Panc1 (cell line): ENCODE measurements at regions not wholly inside any gene's neighbourhood (a gene's known extent, or its start where the extent isn't known, plus 50 kb on each side); places are given as distances from the start of the nearest gene placed in this dataset.

Experiments
- ATAC-seq: fragments of 200-7000 bp; cut with Tn5 transposase; 2 replicates; pipeline ENCODE4 v1.9.1; 2020; ENCODE audit warnings: mild to moderate bottlenecking, moderate library complexity
- BruUV-seq: library from RNA; stranded (reverse); fragments of 400-500 nt; replicated peaks from 2 replicates; lab custom pipeline; 2021; lab: Mats Ljungman, UMichigan
- CTCF ChIA-PET: fragments of 300-600 bp; sonication (Branson Sonifier 250); formaldehyde crosslinking; loops from one replicate; lab custom pipeline; 2022; ENCODE audit warnings: antibody characterized with exemption; lab: Charles Lee
- POLR2A ChIA-PET: fragments of 300-600 bp; sonication (Branson Sonifier 250); formaldehyde crosslinking; loops from one replicate; lab custom pipeline; 2022; ENCODE audit warnings: antibody characterized with exemption; lab: Charles Lee
- DNase-seq: peaks from one replicate; pipeline ENCODE4 v3.0.0-alpha.2; 2010; ENCODE audit warnings: low read depth, low spot score
- H3K27ac ChIP-seq: 2 replicates; pipeline ENCODE4 v1.5.1; 2011; ENCODE audit warnings: mild to moderate bottlenecking, low read length, inconsistent platforms
- H3K27me3 ChIP-seq: fragments of 200-500 bp; sonication (Bioruptor generic); 2 replicates; pipeline ENCODE4 v1.6.0; 2014; ENCODE audit warnings: low read length, inconsistent platforms; ENCODE audit not compliant: control insufficient read depth, insufficient read depth
- H3K36me3 ChIP-seq: fragments of 200-500 bp; sonication (Bioruptor generic); 2 replicates; pipeline ENCODE4 v1.5.1; 2014; ENCODE audit warnings: inconsistent platforms, mild to moderate bottlenecking, low read length, moderate library complexity; ENCODE audit not compliant: control insufficient read depth, insufficient read depth
- H3K4me1 ChIP-seq: 2 replicates; pipeline ENCODE4 v1.5.1; 2011; ENCODE audit warnings: inconsistent platforms, mild to moderate bottlenecking, low read length, moderate library complexity; ENCODE audit not compliant: control insufficient read depth, insufficient read depth
- H3K4me3 ChIP-seq, 2 experiments: 2 replicates each; pipeline ENCODE4 v1.5.1; 2011 to 2012; ENCODE audit warnings: low read depth in 2 of 2, low read length in 2 of 2, mild to moderate bottlenecking in 2 of 2, inconsistent platforms in 1 of 2, moderate library complexity in 1 of 2
- H3K9me3 ChIP-seq: fragments of 200-500 bp; sonication (Bioruptor generic); 2 replicates; pipeline ENCODE4 v1.5.1; 2014; ENCODE audit warnings: low read depth, mild to moderate bottlenecking, inconsistent platforms, low read length, moderate library complexity; ENCODE audit not compliant: control insufficient read depth, insufficient read depth
- POLR2AphosphoS5 ChIP-seq: IDR thresholded peaks from 2 replicates; pipeline ENCODE4 v1.6.1; 2012; ENCODE audit warnings: mild to moderate bottlenecking, low read depth, low read length, moderate library complexity
- SIN3A ChIP-seq: IDR thresholded peaks from 2 replicates; pipeline ENCODE4 v1.6.1; 2012; ENCODE audit warnings: low read depth, mild to moderate bottlenecking, low read length, moderate library complexity, borderline replicate concordance; ENCODE audit not compliant: insufficient read depth
- TCF7L2 ChIP-seq: IDR thresholded peaks from 2 replicates; pipeline ENCODE4 v1.6.1; 2011; ENCODE audit warnings: mild to moderate bottlenecking, low read depth, low read length, inconsistent platforms
- in situ Hi-C: cut with HindIII; loops from 2 replicates; pipeline ENCODE4 v1.10.0; 2016; ENCODE audit warnings: low sequenced_read_pairs, low pct_unique_long_range_greater_than_20kb
- intact Hi-C: fragments of 100-400 bp; cut with micrococcal nuclease; formaldehyde crosslinking; loops from one replicate; pipeline ENCODE4 v1.10.0; 2022; ENCODE audit not compliant: unreplicated experiment
- TF ChIP-seq, protein P1 (sequence below): fragments of 450-650 bp; IDR thresholded peaks from 2 replicates; pipeline ENCODE4 v1.5.1; 2017; ENCODE audit warnings: mild to moderate bottlenecking
- TF ChIP-seq, protein P2 (sequence below), 2 experiments: IDR thresholded peaks; 2 replicates each; pipeline ENCODE4 v1.6.1; 2011 to 2012; ENCODE audit warnings: low read depth in 2 of 2, control low read depth in 1 of 2, low read length in 1 of 2, mild to moderate bottlenecking in 1 of 2, moderate library complexity in 1 of 2; ENCODE audit not compliant: insufficient read depth in 1 of 2

DNA sequence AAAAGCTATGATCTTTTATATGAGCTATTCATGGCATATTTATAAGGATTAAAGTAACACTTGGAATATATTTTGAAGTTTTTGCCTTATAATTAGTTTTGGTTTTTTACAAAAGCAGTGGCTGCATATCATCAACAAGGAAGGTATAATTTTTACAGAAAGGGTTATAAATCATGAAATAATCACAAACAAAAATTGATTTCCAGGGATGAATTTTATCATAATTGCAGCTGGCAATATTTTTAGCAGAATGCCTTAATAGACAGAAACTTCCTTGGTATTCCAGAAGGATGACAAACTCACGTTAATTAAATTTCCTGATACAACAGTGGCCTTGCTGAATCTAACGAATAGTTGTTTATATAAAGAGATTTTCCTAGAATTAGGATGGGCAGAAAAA lies 260.5 kb upstream of the SLC39A10 start:
- POLR2A ChIA-PET: no interaction called here
- intact Hi-C loops: no loop called here
- no peak overlapping the region for H3K27ac ChIP-seq
- H3K9me3 ChIP-seq: no peaks in the 10 kb centered on the region
- H3K36me3 ChIP-seq: no peaks in the 10 kb centered on the region
- H3K4me3 ChIP-seq: no peak overlapping the region
- DNase-seq (no peak), ATAC-seq (no peak)
- TF ChIP-seq, protein P1, sequence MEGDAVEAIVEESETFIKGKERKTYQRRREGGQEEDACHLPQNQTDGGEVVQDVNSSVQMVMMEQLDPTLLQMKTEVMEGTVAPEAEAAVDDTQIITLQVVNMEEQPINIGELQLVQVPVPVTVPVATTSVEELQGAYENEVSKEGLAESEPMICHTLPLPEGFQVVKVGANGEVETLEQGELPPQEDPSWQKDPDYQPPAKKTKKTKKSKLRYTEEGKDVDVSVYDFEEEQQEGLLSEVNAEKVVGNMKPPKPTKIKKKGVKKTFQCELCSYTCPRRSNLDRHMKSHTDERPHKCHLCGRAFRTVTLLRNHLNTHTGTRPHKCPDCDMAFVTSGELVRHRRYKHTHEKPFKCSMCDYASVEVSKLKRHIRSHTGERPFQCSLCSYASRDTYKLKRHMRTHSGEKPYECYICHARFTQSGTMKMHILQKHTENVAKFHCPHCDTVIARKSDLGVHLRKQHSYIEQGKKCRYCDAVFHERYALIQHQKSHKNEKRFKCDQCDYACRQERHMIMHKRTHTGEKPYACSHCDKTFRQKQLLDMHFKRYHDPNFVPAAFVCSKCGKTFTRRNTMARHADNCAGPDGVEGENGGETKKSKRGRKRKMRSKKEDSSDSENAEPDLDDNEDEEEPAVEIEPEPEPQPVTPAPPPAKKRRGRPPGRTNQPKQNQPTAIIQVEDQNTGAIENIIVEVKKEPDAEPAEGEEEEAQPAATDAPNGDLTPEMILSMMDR: no peak
- TF ChIP-seq SIN3A (no peak), TCF7L2 (no peak), POLR2AphosphoS5 (no peak)
- TF ChIP-seq, protein P2, sequence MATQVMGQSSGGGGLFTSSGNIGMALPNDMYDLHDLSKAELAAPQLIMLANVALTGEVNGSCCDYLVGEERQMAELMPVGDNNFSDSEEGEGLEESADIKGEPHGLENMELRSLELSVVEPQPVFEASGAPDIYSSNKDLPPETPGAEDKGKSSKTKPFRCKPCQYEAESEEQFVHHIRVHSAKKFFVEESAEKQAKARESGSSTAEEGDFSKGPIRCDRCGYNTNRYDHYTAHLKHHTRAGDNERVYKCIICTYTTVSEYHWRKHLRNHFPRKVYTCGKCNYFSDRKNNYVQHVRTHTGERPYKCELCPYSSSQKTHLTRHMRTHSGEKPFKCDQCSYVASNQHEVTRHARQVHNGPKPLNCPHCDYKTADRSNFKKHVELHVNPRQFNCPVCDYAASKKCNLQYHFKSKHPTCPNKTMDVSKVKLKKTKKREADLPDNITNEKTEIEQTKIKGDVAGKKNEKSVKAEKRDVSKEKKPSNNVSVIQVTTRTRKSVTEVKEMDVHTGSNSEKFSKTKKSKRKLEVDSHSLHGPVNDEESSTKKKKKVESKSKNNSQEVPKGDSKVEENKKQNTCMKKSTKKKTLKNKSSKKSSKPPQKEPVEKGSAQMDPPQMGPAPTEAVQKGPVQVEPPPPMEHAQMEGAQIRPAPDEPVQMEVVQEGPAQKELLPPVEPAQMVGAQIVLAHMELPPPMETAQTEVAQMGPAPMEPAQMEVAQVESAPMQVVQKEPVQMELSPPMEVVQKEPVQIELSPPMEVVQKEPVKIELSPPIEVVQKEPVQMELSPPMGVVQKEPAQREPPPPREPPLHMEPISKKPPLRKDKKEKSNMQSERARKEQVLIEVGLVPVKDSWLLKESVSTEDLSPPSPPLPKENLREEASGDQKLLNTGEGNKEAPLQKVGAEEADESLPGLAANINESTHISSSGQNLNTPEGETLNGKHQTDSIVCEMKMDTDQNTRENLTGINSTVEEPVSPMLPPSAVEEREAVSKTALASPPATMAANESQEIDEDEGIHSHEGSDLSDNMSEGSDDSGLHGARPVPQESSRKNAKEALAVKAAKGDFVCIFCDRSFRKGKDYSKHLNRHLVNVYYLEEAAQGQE (IDR thresholded peaks at IDR 0.05; ENCODE audit: insufficient read depth in 1 of 2, low read depth in 2 of 2, low read length in 1 of 2): no peak
- H3K4me1 ChIP-seq: no peaks in the 10 kb centered on the region
- no peaks in the 10 kb centered on the region for H3K27me3 ChIP-seq
- CTCF ChIA-PET: no interaction called here
- in situ Hi-C loops: no loop called here
- BruUV-seq: no TSS peak

DNA sequence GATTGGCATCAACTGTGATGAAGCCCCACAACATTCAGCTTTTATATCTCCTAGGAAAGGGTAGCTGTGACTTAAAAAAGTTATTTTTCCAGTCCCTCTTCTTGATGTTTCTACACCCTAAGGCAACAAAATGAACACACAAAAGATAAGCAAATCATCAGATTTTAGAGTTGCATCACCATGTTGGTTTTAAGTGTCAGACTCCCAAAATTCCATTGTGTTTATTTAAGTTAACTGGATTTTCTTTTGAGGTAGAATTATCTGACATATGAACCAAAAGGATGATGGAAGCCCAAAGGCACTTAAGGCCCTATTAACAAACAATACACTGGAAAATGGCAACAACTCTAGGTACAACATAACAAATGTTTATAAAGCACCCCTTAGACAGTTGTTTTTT lies 261.7 kb upstream of the SLC39A10 start:
- DNase-seq (no peak), ATAC-seq (no peak)
- intact Hi-C loops: no loop called here
- ChIA-PET CTCF (no interaction called here), POLR2A (no interaction called here)
- no peak overlapping the region for H3K4me3 ChIP-seq
- no peaks in the 10 kb centered on the region for H3K27me3 ChIP-seq
- H3K9me3 ChIP-seq: no peaks in the 10 kb centered on the region
- no peaks in the 10 kb centered on the region for H3K4me1 ChIP-seq
- TF ChIP-seq, protein P1: no peak
- TF ChIP-seq SIN3A (no peak), POLR2AphosphoS5 (no peak), TCF7L2 (no peak)
- TF ChIP-seq, protein P2 (IDR thresholded peaks at IDR 0.05; ENCODE audit: insufficient read depth in 1 of 2, low read depth in 2 of 2, low read length in 1 of 2): no peak
- no TSS peak for BruUV-seq
- H3K27ac ChIP-seq: no peak overlapping the region
- no peaks in the 10 kb centered on the region for H3K36me3 ChIP-seq
- in situ Hi-C loops: no loop called here
